Naive thymus-derived CD4-positive, alpha-beta T cell (primary cell): ENCODE measurements at regions not wholly inside any gene's neighbourhood (a gene's known extent, or its start where the extent isn't known, plus 50 kb on each side); places are given as distances from the start of the nearest gene placed in this dataset.

Source experiments
- ATAC-seq: fragments of 150-1000 bp; cut with Tn5 transposase; 2 replicates; pipeline ENCODE4 v1.10.0; 2021; ENCODE audit warnings: mild to moderate bottlenecking, moderate library complexity
- CTCF ChIA-PET: fragments of 350-600 bp; sonication (Branson Sonifier 250); formaldehyde crosslinking; loops from one replicate; lab custom pipeline; 2021; ENCODE audit warnings: antibody characterized with exemption; lab: Charles Lee
- POLR2A ChIA-PET: fragments of 350-600 bp; sonication (Branson Sonifier 250); formaldehyde crosslinking; loops from one replicate; lab custom pipeline; 2021; ENCODE audit warnings: antibody characterized with exemption, inconsistent platforms; lab: Charles Lee
- DNase-seq, 9 donors: peaks; one replicate each; pipeline versions ENCODE4 v3.0.0 to v3.0.0-alpha.2; 2020 to 2022; ENCODE audit warnings: mixed read lengths in 1 of 9
- H3K27ac ChIP-seq: one replicate; pipeline ENCODE4 v1.7.0; 2013; ENCODE audit warnings: mild to moderate bottlenecking, low read depth, low read length, moderate library complexity
- H3K27me3 ChIP-seq, 2 donors: one replicate each; pipeline ENCODE4 v1.7.0; 2013; ENCODE audit warnings: low read length in 2 of 2, mild to moderate bottlenecking in 2 of 2, moderate library complexity in 2 of 2; ENCODE audit not compliant: control insufficient read depth in 2 of 2, insufficient read depth in 2 of 2
- H3K36me3 ChIP-seq, 3 experiments: 1 replicate in 2 of 3; 2 replicates in 1 of 3; pipeline ENCODE4 v1.7.0; 2013; ENCODE audit warnings: low read length in 3 of 3, mild to moderate bottlenecking in 3 of 3, moderate library complexity in 1 of 3; ENCODE audit not compliant: insufficient read depth in 3 of 3, control insufficient read depth in 2 of 3
- H3K4me1 ChIP-seq, 2 donors: one replicate each; pipeline ENCODE4 v1.7.0; 2013; ENCODE audit warnings: low read length in 2 of 2, mild to moderate bottlenecking in 2 of 2, moderate library complexity in 1 of 2; ENCODE audit not compliant: control insufficient read depth in 2 of 2, insufficient read depth in 2 of 2
- H3K4me3 ChIP-seq: 2 replicates; pipeline ENCODE4 v1.7.0; 2013; ENCODE audit warnings: mild to moderate bottlenecking, low read length
- H3K9me3 ChIP-seq, 3 experiments: 1 replicate in 2 of 3; 2 replicates in 1 of 3; pipeline ENCODE4 v1.7.0; 2013; ENCODE audit warnings: low read length in 3 of 3; ENCODE audit not compliant: control insufficient read depth in 2 of 3
- H3K27ac Mint-ChIP-seq, 9 donors: one replicate each; pipeline ENCODE4 v1.8.0; 2020 to 2022; ENCODE audit warnings: mixed read lengths in 9 of 9, mild to moderate bottlenecking in 8 of 9, moderate library complexity in 5 of 9, inconsistent platforms in 2 of 9
- H3K27me3 Mint-ChIP-seq, 5 donors: one replicate each; pipeline ENCODE4 v1.8.0; 2021 to 2022; ENCODE audit warnings: mixed read lengths in 5 of 5, mild to moderate bottlenecking in 1 of 5
- H3K36me3 Mint-ChIP-seq, 5 donors: one replicate each; pipeline ENCODE4 v1.8.0; 2020 to 2022; ENCODE audit warnings: mixed read lengths in 5 of 5, mild to moderate bottlenecking in 3 of 5, inconsistent platforms in 1 of 5
- H3K4me1 Mint-ChIP-seq, 7 donors: one replicate each; pipeline ENCODE4 v1.8.0; 2020 to 2022; ENCODE audit warnings: mixed read lengths in 7 of 7, mild to moderate bottlenecking in 3 of 7, inconsistent platforms in 1 of 7
- H3K4me3 Mint-ChIP-seq, 10 donors: one replicate each; pipeline ENCODE4 v1.8.0; 2020 to 2022; ENCODE audit warnings: mild to moderate bottlenecking in 10 of 10, mixed read lengths in 10 of 10, moderate library complexity in 6 of 10, inconsistent platforms in 2 of 10
- H3K9me3 Mint-ChIP-seq, 11 donors: one replicate each; pipeline ENCODE4 v1.8.0; 2020 to 2022; ENCODE audit warnings: mixed read lengths in 11 of 11, mild to moderate bottlenecking in 4 of 11, inconsistent platforms in 1 of 11, moderate library complexity in 1 of 11
- intact Hi-C, 2 donors: fragments of 100-400 bp; cut with micrococcal nuclease; formaldehyde crosslinking; loops; one replicate each; pipeline ENCODE4 v1.15.1; 2023

GRCh38 chr12:126855768-126856167 lies 1411.2 kb upstream of the TMEM132C start:
- Histone ChIP-seq H3K27ac (no peak overlapping the region), H3K4me1 (no peaks in the 10 kb centered on the region), H3K27me3 (no peaks in the 10 kb centered on the region), H3K4me3 (no peak overlapping the region), H3K36me3 (no peaks in the 10 kb centered on the region), H3K9me3 (no peaks in the 10 kb centered on the region)
- Mint-ChIP-seq H3K4me1 (no peaks in the 10 kb centered on the region), H3K27ac (no peak overlapping the region), H3K9me3 (peaks cover 0 to 8% (median 0%) of the 10 kb centered on the region in 11 donors), H3K4me3 (no peak overlapping the region), H3K36me3 (no peaks in the 10 kb centered on the region), H3K27me3 (no peaks in the 10 kb centered on the region)
- DNase-seq (no peak), ATAC-seq (no peak)
- intact Hi-C loops = no loop called here
- ChIA-PET CTCF (no interaction called here), POLR2A (no interaction called here)

GRCh38 chr12:126856958-126857357 lies 1410.0 kb upstream of the TMEM132C start:
- Histone ChIP-seq H3K9me3 (no peaks in the 10 kb centered on the region), H3K4me1 (no peaks in the 10 kb centered on the region), H3K36me3 (no peaks in the 10 kb centered on the region), H3K4me3 (no peak overlapping the region), H3K27ac (no peak overlapping the region), H3K27me3 (no peaks in the 10 kb centered on the region)
- intact Hi-C loops = no loop called here
- Mint-ChIP-seq H3K9me3 (peaks cover 0 to 8% (median 0%) of the 10 kb centered on the region in 11 donors), H3K36me3 (no peaks in the 10 kb centered on the region), H3K27me3 (no peaks in the 10 kb centered on the region), H3K27ac (no peak overlapping the region), H3K4me3 (no peak overlapping the region), H3K4me1 (no peaks in the 10 kb centered on the region)
- DNase-seq (no peak), ATAC-seq (no peak)
- ChIA-PET CTCF (no interaction called here), POLR2A (no interaction called here)

GRCh38 chr12:126858560-126858959 lies 1408.4 kb upstream of the TMEM132C start:
- Mint-ChIP-seq H3K36me3 (no peaks in the 10 kb centered on the region), H3K9me3 (peaks cover 0 to 8% (median 0%) of the 10 kb centered on the region in 11 donors), H3K4me1 (no peaks in the 10 kb centered on the region), H3K27ac (no peak overlapping the region), H3K27me3 (no peaks in the 10 kb centered on the region), H3K4me3 (no peak overlapping the region)
- no peak overlapping the region for H3K27ac ChIP-seq
- intact Hi-C loops = no loop called here
- no peaks in the 10 kb centered on the region for H3K27me3 ChIP-seq
- no peaks in the 10 kb centered on the region for H3K4me1 ChIP-seq
- no peaks in the 10 kb centered on the region for H3K9me3 ChIP-seq
- H3K4me3 ChIP-seq = no peak overlapping the region
- ChIA-PET CTCF (no interaction called here), POLR2A (no interaction called here)
- ATAC-seq (no peak), DNase-seq (no peak)
- no peaks in the 10 kb centered on the region for H3K36me3 ChIP-seq

GRCh38 chr12:126860210-126860609 lies 1406.8 kb upstream of the TMEM132C start:
- H3K27me3 Mint-ChIP-seq = no peaks in the 10 kb centered on the region
- H3K27me3 ChIP-seq = no peaks in the 10 kb centered on the region
- no peaks in the 10 kb centered on the region for H3K4me1 ChIP-seq
- DNase-seq = no peak
- H3K4me3 ChIP-seq = no peak overlapping the region
- ChIA-PET CTCF (no interaction called here), POLR2A (no interaction called here)
- no peaks in the 10 kb centered on the region for H3K36me3 Mint-ChIP-seq
- H3K9me3 Mint-ChIP-seq = peaks cover 0 to 8% (median 3%) of the 10 kb centered on the region in 11 donors
- intact Hi-C loops = no loop called here
- no peak overlapping the region for H3K27ac Mint-ChIP-seq
- no peak overlapping the region for H3K27ac ChIP-seq
- ATAC-seq = no peak
- H3K36me3 ChIP-seq = no peaks in the 10 kb centered on the region
- no peaks in the 10 kb centered on the region for H3K4me1 Mint-ChIP-seq
- no peak overlapping the region for H3K4me3 Mint-ChIP-seq
- H3K9me3 ChIP-seq = no peaks in the 10 kb centered on the region

GRCh38 chr12:126862500-126862899 lies 1404.5 kb upstream of the TMEM132C start:
- no peak overlapping the region for H3K27ac Mint-ChIP-seq
- peaks cover 0 to 4% (median 3%) of the 10 kb centered on the region in 5 donors for H3K27me3 Mint-ChIP-seq
- H3K36me3 Mint-ChIP-seq = no peaks in the 10 kb centered on the region
- Histone ChIP-seq H3K4me1 (no peaks in the 10 kb centered on the region), H3K4me3 (no peak overlapping the region), H3K27me3 (no peaks in the 10 kb centered on the region), H3K9me3 (no peaks in the 10 kb centered on the region), H3K27ac (no peak overlapping the region), H3K36me3 (no peaks in the 10 kb centered on the region)
- no peak for ATAC-seq
- no peaks in the 10 kb centered on the region for H3K4me1 Mint-ChIP-seq
- no peak overlapping the region for H3K4me3 Mint-ChIP-seq
- ChIA-PET POLR2A (no interaction called here), CTCF (no interaction called here)
- intact Hi-C loops = no loop called here
- no peak for DNase-seq
- H3K9me3 Mint-ChIP-seq = peaks cover 0 to 13% (median 4%) of the 10 kb centered on the region in 11 donors

GRCh38 chr12:126869644-126870043 lies 1397.3 kb upstream of the TMEM132C start:
- Histone ChIP-seq H3K9me3 (no peaks in the 10 kb centered on the region), H3K27ac (no peak overlapping the region), H3K36me3 (no peaks in the 10 kb centered on the region), H3K4me3 (no peak overlapping the region), H3K27me3 (no peaks in the 10 kb centered on the region), H3K4me1 (no peaks in the 10 kb centered on the region)
- Mint-ChIP-seq H3K4me3 (no peak overlapping the region), H3K36me3 (no peaks in the 10 kb centered on the region), H3K27me3 (peaks cover 0 to 11% (median 3%) of the 10 kb centered on the region in 5 donors), H3K9me3 (peaks cover 0 to 5% (median 1%) of the 10 kb centered on the region in 11 donors), H3K27ac (no peak overlapping the region), H3K4me1 (peaks cover 0 to 4% (median 0%) of the 10 kb centered on the region in 7 donors)
- POLR2A ChIA-PET = no interaction called here
- CTCF ChIA-PET = no interaction called here
- intact Hi-C loops = loop anchor here in 1 of 2 donors (5.0 to 10.0 kb wide), 4 partner anchors 525 to 1537 kb away; no protein-coding TSS in a partner anchor
- no peak for ATAC-seq
- DNase-seq = no peak

GRCh38 chr12:126873701-126874100 lies 1393.3 kb upstream of the TMEM132C start:
- Histone ChIP-seq H3K4me1 (no peaks in the 10 kb centered on the region), H3K36me3 (no peaks in the 10 kb centered on the region), H3K9me3 (no peaks in the 10 kb centered on the region), H3K27ac (no peak overlapping the region), H3K27me3 (no peaks in the 10 kb centered on the region), H3K4me3 (no peak overlapping the region)
- ATAC-seq (no peak), DNase-seq (no peak)
- no peaks in the 10 kb centered on the region for H3K36me3 Mint-ChIP-seq
- ChIA-PET POLR2A (no interaction called here), CTCF (interaction anchor here (0.7 kb wide), 1 partner anchor 1690 kb away, joined by 3 read pairs; no protein-coding TSS in a partner anchor)
- intact Hi-C loops = loop anchor here (2.0 to 10.0 kb wide), 6 partner anchors 529 to 1691 kb away; no protein-coding TSS in a partner anchor
- no peak overlapping the region for H3K27ac Mint-ChIP-seq
- H3K4me1 Mint-ChIP-seq = peaks cover 0 to 4% (median 0%) of the 10 kb centered on the region in 7 donors
- H3K4me3 Mint-ChIP-seq = no peak overlapping the region
- H3K27me3 Mint-ChIP-seq = peaks cover 0 to 5% (median 4%) of the 10 kb centered on the region in 5 donors
- peaks cover 0 to 1% (median 0%) of the 10 kb centered on the region in 11 donors for H3K9me3 Mint-ChIP-seq
